ENCODE measurements at regions not wholly inside any gene's neighbourhood (a gene's known extent, or its start where the extent isn't known, plus 50 kb on each side); places are given as distances from the start of the nearest gene placed in this dataset.

- TF ChIP-seq CTCF (IDR thresholded peaks at IDR 0.05; ENCODE audit: borderline replicate concordance, extremely low read depth, low read length, poor library complexity, severe bottlenecking), result no peak
- no peak for TF ChIP-seq EZH2 (IDR thresholded peaks at IDR 0.05; ENCODE audit: borderline replicate concordance, low read depth, low read length, severe bottlenecking)
Observed at GRCh38 chr20:4608861-4609260, 77.4 kb upstream of the PRNP start.

All from DND-41 (cell line).